HG03457 (cell line): ENCODE measurements at regions not wholly inside any gene's neighbourhood (a gene's known extent, or its start where the extent isn't known, plus 50 kb on each side); places are given as distances from the start of the nearest gene placed in this dataset.

Source experiments
- ATAC-seq: cut with Tn5 transposase; IDR thresholded peaks from one replicate; pipeline ENCODE4 v1.9.1; 2021; ENCODE audit warnings: moderate number of reproducible peaks; ENCODE audit not compliant: unreplicated experiment

DNA sequence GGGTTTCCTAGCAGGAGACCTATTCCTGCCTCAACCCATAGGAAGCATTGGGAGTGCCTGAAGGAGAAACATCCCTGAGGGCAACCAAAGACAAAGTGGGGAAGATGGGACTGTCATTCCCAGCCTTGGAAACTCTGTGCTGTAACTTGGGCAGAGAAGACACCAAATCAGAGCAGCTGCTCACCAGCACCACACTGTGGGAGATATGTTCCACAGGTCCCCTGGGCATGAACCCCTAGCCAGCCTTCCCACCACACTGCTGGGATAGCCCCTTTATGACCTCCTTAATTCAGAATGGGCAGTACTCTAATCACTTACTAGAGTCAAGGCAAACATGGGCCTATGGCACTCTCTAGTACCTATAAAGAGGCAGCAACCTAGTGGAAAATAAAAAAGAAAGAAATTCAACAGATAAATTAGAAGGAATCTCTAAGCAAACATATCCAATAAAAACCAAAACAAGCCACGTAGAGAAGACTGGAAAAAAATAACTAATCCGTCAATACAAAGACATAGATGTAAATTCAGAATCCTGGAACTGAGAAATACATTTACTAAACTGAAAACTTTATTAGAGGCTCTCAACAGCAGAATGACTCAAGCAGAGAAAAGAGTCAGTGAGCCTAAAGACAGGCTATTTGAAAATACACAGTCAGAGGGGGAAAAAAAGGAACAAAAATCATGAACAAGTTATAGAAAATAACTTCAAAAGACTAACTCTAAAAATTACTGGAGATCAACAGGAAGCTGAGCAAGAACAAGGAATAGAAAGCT lies 878.4 kb upstream of the FRG1 start:
- ATAC-seq = no peak

DNA sequence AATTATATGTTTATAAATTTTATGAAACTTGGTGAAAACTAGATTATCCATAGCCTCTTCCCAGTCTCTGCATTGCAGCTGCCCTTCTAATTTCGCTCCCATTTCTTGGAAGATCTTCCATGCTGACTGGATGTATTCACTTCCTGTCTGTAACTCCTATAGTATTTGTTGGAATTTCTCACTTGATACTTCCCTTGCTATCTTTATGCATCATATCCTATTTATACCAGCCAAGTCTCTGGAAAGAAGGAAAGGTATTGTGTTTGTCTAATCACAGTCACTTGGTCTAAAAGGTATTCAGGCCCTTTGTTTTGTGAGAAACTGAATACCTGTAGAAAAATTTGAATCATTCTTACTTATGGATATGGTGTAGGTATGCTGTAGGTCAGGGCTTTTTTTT lies 870.9 kb upstream of the FRG1 start:
- ATAC-seq = no peak

DNA sequence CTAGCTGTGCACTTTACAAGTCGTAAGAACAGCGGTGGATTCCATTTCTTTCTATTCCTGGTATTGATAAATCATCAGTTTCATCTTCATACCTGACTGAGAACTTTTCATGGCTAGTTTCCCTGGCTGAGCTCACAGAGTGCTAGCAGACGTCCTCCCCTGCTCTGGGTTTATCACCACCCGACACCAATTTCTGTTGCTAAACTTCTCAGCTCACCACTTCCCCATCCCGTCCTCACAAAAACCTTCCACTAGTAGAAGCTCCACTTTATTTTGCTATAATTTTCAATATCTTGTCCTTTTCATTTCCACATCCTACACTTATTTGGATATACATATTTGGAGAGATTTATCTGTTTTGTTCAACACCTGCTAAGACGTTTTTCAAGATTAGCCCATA lies 869.4 kb upstream of the FRG1 start:
- ATAC-seq = no peak

DNA sequence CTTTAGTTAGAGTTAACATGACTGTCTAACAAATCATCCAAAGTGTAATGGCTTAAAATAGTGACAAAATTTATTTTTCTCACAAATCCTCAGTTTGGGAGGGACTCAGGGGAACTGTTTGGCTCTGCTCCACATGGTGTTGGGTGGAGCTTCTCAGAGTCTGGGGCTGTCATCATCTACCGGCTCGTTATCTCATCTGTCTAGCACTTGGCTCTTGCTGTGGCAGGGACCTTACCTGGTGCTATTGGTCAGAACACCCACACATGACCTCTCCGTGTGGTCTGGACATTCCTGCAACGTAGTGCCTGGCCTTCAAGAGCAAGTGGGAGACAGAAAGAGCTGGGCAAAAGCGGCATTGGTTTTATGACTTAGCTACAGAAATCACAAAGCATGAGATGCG lies 866.9 kb upstream of the FRG1 start:
- no peak for ATAC-seq

DNA sequence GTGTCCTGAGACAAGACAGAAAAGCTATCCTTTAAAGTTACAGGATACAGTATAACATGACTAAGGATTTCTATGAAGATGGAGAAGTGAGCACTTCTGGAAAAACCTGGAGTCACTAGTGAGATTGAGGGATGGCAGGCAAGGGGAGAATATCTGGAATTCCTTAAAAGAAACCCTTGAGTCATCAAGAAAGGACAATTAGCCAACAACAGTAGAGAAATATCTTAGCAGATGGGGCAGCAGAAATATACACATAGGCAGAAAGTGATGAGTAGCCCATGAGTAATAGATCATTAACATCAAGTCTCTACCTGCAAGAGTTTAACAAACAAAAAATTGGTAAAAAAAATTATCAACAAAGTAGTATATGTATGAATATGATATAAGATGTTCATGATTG lies 858.8 kb upstream of the FRG1 start:
- ATAC-seq = no peak

DNA sequence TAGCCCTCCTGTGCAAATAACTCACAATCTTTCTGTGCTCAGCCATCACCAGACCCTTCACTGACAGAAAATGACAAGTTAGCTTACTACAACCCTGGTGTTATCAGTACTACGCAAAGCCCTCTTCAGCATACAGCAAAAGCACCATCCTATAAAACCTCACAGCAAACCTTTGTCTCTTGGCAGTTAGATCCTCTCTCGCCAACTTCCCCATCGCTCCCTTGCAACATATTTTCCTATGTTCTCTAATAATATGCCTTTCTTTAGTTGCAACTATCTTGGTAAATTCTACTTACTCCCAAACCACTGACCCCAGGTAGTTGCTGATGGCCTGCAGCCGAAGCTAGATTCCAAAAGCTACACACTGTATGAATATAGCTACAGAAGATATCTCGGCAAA lies 856.9 kb upstream of the FRG1 start:
- ATAC-seq = no peak

DNA sequence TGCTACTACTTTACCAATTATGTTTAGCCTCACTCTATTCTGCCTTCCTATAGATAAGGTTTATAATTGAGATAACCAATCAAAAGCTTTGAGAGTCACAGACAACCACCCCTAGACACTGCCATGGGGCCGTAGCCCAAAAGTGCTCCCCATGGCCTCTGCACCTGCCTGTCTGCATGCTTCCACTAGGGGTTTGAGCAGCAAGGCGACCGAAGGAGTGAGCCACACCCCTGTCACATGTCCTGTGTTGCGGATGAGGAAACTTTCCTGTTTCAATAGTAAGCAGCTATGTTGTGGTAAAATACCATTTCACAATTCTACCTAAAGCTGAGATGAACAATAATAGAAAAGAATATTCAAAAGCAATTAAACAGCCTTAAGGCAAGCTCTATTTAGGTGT lies 856.0 kb upstream of the FRG1 start:
- no peak for ATAC-seq

DNA sequence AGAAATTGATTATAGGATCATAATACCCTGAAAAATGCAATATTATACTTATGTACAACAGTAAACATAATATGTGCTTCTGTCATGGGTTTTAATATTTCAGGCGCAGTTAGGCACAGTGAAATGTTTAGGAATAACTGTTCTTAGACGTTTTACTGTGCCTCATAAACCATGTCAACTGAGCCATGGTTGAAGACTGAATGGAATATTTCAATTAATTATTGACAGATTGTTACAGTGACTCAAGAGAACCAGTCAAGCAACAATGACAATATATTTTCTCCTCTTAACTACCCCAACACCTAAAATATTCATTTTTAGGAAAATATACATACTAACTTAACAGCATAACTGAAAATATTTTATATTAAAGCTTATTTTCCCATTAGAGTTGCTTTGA lies 852.7 kb upstream of the FRG1 start:
- ATAC-seq = no peak

DNA sequence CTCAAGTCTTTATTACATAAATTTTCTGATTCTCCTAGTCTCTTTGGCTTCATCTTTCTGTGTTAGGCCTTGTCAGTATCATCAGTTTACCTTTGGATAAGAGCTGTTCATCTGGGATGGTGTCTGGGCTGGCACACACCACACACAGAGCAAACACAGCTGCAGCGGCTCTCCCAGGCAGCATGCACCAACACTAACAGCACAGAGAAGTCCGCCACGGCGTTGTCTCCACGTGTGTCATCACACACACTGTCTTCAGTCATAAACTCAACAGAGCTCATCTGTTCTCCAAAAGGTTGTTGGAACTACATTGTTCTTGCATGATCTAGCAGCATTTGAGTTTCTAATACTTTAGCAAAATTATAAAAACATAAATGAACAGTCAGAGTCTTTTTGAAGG lies 851.9 kb upstream of the FRG1 start:
- ATAC-seq = no peak

DNA sequence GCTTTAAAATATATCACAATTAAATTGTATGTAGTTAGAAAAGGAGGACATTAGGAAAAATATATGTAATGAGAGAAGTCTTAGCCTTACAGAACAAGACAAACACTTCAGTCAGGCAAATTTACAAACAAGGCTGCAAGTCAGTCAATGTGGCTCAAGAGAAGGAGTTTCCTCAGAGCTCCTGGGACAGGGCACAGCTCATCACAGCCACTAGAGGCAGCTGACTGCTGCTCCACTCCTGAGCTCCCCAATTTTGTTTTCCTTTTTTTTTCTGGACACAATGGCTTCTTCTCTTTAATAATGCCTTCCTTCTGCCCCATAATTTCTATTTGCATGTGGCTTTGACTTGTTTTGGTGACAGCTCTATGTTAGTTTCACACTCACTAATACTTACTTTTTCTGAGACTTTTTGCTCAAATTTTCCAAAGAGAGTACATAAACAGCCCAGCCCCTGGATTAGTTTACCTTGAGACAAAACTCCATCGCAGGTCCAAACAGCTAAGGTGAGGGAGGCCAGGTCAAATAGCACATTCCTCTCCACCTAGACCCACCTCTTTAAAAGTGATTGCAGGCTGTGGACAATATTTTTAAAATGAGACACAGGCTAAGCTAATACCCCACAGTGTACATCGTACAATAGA lies 850.4 kb upstream of the FRG1 start:
- ATAC-seq = no peak

DNA sequence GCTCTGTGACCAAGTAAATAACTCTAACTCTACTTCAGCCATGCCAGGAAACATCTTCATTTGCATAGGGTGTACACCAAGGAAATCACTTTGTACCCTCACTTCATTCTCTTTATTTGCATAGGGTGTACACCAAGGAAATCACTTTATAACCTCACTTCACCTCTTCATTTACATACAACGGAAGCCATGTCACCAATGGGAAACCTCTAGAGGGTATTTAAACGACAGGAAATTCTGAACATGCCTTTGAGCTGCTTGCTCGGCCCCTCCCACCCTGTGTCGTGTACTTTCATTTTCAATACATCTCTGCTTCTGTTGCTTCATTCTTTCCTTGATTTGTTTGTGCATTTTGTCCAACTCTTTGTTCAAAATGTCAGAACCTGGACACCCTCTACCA lies 848.1 kb upstream of the FRG1 start:
- no peak for ATAC-seq

DNA sequence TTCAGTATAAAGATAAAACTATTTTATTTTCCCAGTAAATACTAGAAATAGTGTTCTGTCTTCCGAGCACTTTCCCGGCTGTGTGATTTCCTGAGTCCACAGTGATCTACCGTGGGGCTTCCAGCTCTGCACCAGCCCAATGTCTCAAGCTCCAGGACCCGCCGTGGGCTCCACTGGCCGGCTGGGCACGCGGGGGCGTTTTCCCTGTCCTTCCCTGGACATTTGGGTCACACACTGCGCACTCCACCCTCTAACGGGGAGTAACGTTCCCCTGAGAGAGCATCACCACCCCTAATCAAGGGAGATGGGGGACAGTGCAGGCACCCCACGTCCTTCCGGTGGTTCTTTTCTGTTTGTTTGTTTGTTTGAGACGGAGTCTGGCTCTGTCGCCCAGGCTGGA lies 844.6 kb upstream of the FRG1 start:
- ATAC-seq = no peak

DNA sequence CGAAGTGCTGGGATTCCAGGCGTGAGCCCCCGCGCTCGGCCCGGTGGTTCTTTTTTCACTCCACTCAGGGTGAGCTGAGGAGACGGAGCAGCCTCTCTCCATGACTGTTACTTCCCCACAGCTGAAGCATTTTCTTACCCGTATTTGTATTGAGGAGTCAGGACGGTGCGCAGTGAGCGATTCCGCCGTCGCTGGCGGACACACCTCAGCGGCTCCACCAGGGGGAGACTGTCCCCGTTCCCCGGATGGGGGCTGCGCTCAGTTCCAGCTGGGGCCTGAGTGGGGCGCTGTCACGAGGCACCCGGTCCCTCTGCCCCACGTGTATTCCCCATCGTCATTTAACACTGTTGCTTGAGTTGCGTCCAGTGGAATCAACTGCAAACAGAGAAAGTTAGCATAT lies 844.0 kb upstream of the FRG1 start:
- ATAC-seq = no peak

DNA sequence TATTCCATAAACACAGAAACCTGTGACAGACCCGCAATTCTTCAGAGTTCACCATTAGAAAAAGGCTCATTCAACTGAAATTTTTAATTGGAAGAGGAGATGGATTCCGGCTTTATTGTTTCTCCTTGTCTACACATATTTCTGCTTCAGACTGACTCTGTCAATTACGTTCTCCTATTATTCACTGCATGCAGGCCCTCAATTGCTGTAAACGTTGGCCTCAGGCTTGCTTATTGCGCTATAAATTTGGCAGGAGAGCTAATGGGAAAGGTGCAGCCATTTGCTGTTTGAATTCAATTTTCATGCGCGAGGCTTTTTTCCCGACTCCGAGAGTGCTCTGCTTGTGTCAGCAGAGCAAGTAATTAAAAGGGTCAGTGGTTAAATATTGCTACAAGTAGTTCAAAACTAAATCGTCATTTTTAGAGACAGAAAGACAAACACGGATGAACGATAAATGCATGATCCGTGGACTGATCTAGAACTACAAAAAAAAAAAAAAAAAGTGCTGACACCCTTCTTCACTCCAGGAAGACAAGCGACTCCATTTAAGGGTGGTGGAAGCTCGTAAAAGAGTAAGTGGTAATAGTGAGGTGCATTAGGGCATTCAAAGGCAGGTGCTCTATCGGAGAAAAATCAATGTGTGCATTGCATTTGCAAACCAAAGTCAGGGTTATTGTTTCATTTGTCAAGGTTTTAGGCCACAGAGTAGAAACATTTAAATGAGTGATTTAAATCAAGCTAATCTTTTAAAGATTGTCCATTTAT lies 841.6 kb upstream of the FRG1 start:
- no peak for ATAC-seq

DNA sequence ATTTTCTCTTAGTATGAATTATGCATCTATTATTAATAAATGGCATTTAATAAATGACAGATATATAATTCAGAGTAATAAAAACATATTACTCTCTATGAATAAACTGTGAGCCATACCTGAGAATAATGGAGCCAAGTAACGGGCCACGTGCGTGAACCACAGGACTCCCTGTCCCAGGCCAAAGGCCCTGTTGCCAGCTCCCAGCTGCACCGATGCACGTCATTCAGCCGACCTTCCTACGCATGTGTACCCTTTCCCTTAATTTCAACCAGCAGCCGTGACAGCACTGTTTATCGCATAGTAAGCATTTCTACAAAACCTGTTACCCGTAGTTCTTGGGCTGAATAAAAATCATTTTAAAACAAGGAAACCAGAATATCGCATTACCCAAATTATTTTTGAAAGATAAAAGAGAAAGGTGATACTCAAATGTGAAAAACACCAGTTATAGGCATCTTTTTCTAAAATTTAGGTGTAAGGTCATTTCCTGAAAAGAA lies 827.2 kb upstream of the FRG1 start:
- no peak for ATAC-seq

DNA sequence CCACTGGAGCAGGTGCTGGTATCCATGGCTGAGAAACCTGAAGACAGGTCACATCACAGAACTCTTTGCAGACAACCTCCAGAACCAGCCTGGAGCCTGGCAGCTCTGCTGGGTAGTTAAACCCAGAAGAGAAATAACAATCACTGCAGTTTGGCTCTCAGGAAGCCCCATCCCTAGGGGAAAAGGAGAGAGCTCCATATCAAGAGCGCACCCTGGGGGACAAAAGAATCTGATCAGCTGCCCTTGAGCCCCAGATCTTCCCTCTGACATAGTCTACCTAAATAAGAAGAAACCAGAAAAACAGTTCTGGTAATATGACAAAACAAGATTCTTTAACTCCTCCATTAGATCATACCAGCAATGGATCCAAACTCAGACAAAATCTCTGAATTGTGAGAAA lies 823.2 kb upstream of the FRG1 start:
- no peak for ATAC-seq

DNA sequence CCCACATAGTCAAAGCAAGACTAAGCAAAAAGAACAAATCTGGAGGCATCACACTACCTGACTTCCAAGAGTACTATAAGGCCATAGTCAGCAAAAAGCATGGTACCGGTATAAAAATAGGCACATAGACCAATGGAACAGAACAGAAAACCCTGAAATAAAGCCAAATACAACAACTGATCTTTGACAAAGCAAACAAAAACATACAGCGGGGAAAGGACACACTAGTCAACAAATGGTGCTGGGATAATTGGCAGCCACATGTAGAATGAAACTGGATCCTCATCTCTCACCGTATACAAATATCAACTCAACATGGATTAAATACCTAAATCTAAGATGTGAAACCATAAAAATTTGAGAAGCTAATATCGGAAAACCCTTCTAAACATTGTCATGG lies 819.3 kb upstream of the FRG1 start:
- no peak for ATAC-seq

DNA sequence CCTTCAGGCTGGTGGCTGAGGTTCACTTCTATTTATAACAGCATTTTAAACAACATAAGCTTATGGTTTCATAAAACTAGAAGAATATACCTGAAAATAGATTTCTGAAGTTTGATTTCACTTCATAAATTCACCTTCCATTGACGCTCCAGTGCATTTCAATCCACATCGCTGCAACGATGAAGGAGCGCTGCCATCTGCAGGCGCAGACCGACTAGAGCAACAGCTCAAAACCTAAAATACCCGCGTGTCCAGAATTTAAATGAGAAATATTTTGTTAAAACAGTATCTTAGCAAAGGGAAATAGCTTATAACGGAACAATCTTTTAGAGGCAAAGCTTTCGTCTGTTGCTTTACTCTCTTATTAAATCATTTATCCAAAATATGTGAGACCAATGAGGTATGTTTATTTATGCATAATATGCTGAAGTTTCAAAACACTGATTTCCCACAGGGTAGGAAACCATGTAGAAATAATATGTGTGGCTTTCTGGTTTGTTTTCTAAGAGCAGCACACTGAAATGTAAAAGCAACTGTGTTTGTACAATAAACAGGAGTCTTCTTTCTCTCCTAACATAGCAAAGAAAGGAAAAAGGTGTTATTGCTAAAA lies 816.4 kb upstream of the FRG1 start:
- ATAC-seq = no peak

DNA sequence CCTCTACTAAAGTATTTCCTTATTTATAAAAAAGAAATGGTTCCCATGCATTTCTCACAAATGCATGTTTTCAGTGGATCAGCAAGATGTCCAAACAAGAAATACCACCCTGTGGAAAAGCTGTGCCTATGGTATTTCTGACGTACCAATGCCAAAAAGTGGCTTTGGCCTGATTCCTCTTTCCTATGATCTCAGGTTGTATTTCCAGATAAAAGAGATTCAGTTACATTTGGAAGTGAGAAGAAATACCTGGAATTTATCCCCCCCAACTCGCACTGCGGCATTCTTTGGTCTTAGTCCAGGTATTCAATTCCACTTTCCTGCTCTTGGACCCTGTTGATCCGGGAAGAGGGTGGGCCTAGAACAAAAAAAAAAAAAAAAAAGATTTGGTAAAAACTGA lies 815.9 kb upstream of the FRG1 start:
- no peak for ATAC-seq

DNA sequence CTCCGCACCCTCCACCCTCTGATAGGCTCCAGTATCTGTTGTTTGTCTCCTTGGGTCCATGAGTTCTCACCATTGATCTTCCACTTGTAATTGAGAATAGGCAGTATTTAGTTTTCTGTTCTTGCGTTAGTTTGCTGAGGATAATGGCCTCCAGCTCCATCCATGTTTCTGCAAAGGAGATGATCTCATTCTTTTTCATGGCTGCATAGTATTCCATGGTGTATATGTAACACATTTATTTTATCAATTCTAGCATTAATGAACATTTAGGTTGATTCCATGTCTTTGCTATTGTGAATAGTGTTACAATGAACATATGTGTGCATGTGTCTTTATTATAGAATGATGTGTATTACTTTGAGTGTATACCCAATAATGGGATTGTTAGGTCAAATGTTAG lies 814.6 kb upstream of the FRG1 start:
- ATAC-seq = no peak

DNA sequence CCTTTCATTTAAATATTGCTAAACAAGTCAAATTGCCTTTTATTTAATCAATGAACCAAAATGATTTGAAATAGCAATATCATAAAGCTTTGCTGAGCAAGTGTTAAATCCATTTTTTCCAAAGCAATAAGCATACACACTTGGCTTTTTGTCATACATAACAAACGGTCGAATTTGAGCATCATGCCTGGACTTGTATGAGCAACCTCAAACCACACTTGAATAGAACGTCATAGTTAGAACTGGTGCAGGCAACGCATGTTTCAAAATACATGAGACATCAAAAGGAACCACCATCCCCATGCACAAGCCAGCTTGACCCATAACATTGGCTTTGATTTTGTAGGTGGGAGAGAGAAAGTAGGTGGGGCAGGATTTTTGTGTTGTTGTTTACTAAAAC lies 812.3 kb upstream of the FRG1 start:
- ATAC-seq = no peak
